Osteocyte (in vitro differentiated cells): ENCODE measurements at regions not wholly inside any gene's neighbourhood (a gene's known extent, or its start where the extent isn't known, plus 50 kb on each side); places are given as distances from the start of the nearest gene placed in this dataset.
"Not testable (repeated sequence)": the region's sequence is repeated elsewhere in the genome, so short reads cannot be mapped to it uniquely, and the experiment has no call there.

Source experiments
- DNase-seq: peaks from one replicate; pipeline ENCODE4 v3.0.0; 2021; ENCODE audit warnings: mixed read lengths; ENCODE audit not compliant: unreplicated experiment; ENCODE audit errors: extremely low spot score
- H3K27ac Mint-ChIP-seq: one replicate; pipeline ENCODE4 v1.8.0; 2021; ENCODE audit warnings: mild to moderate bottlenecking, mixed read lengths; ENCODE audit not compliant: unreplicated experiment
- H3K27me3 Mint-ChIP-seq: one replicate; pipeline ENCODE4 v1.8.0; 2021; ENCODE audit warnings: mixed read lengths; ENCODE audit not compliant: unreplicated experiment
- H3K36me3 Mint-ChIP-seq: one replicate; pipeline ENCODE4 v1.8.0; 2021; ENCODE audit warnings: mixed read lengths; ENCODE audit not compliant: unreplicated experiment
- H3K4me1 Mint-ChIP-seq: one replicate; pipeline ENCODE4 v1.8.0; 2021; ENCODE audit warnings: mixed read lengths; ENCODE audit not compliant: unreplicated experiment
- H3K4me3 Mint-ChIP-seq: one replicate; pipeline ENCODE4 v1.8.0; 2021; ENCODE audit warnings: mild to moderate bottlenecking, moderate library complexity, mixed read lengths; ENCODE audit not compliant: unreplicated experiment
- H3K9me3 Mint-ChIP-seq: one replicate; pipeline ENCODE4 v1.8.0; 2021; ENCODE audit warnings: mixed read lengths; ENCODE audit not compliant: unreplicated experiment
- TF ChIP-seq, protein P1 (sequence below): fragments of 200-600 bp; sonication (generic); IDR thresholded peaks from 2 replicates; pipeline ENCODE4 v1.5.0; 2021; ENCODE audit warnings: antibody characterized with exemption, mild to moderate bottlenecking, moderate library complexity

DNA sequence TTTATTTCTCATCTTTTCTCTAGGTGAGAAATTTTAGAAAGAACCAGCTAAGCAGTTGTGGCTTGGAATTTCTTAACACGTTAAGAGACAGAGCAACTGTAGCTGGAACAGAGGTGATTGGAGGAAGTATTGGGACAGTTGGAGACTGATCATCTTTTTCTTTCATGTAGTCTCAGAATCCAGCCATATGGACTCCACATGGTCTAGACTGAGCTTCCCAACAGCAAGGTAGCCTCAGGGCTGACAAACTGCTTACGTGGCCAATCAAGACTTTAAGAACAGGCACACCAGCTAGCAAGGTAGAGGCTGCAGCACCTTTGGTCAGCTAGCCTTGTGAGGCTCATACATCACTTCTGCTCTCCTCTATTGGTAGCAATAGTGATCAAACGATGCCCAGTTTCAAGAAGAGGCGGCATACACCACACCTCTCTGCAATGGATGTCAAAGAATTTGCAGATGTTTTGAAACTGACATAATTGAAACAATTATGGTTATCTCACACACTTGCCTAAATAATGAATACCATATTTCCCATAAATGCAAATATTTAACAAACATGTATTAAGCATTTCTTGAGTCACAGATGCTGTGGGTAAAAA, 590.5 kb upstream of the SLC35B3 start:
- Mint-ChIP-seq H3K36me3 (no peaks in the 10 kb centered on the region), H3K27me3 (peaks cover 2% of the 10 kb centered on the region), H3K9me3 (no peaks in the 10 kb centered on the region), H3K4me3 (no peak overlapping the region), H3K27ac (no peak overlapping the region), H3K4me1 (no peaks in the 10 kb centered on the region)
- TF ChIP-seq, protein P1, sequence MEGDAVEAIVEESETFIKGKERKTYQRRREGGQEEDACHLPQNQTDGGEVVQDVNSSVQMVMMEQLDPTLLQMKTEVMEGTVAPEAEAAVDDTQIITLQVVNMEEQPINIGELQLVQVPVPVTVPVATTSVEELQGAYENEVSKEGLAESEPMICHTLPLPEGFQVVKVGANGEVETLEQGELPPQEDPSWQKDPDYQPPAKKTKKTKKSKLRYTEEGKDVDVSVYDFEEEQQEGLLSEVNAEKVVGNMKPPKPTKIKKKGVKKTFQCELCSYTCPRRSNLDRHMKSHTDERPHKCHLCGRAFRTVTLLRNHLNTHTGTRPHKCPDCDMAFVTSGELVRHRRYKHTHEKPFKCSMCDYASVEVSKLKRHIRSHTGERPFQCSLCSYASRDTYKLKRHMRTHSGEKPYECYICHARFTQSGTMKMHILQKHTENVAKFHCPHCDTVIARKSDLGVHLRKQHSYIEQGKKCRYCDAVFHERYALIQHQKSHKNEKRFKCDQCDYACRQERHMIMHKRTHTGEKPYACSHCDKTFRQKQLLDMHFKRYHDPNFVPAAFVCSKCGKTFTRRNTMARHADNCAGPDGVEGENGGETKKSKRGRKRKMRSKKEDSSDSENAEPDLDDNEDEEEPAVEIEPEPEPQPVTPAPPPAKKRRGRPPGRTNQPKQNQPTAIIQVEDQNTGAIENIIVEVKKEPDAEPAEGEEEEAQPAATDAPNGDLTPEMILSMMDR, result no peak
- DNase-seq, result no peak

DNA sequence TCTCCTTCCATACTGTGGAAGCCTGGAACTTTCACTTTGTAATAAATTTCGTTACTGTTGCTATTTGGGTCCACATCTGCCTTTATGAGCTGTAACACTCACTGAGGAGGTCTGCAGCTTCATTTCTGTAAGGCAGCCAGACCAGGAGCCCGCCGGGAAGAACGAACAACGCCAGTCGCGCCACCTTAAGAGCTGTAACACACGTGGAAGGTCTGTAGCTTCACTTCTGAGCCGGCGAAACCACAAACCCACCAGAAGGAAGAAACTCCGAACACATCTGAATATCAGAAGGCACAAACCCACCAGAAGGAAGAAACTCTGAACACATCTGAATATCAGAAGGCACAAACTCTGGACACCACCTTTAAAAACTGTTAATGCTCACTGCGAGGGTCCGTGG, 589.9 kb upstream of the SLC35B3 start:
- no peak overlapping the region for H3K27ac Mint-ChIP-seq
- TF ChIP-seq, protein P1, result no peak
- no peak for DNase-seq
- H3K27me3 Mint-ChIP-seq, result peaks cover 2% of the 10 kb centered on the region
- no peaks in the 10 kb centered on the region for H3K4me1 Mint-ChIP-seq
- no peaks in the 10 kb centered on the region for H3K36me3 Mint-ChIP-seq
- no peaks in the 10 kb centered on the region for H3K9me3 Mint-ChIP-seq
- H3K4me3 Mint-ChIP-seq, result no peak overlapping the region

DNA sequence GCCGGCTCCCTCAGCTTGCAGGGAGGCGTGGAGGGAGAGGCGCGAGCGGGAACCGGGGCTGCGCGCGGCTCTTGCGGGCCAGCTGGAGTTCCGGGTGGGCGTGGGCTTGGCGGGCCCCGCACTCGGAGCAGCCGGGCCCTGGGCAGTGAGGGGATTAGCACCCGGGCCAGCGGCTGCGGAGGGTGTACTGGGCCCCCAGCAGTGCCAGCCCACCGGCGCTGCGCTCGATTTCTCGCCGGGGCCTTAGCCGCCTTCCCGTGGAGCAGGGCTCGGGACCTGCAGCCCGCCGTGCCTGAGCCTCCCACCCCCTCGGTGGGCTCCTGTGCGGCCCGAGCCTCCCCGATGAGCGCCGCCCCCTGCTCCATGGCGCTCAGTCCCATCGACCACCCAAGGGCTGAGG, 588.9 kb upstream of the SLC35B3 start:
- not testable (repeated sequence) for H3K36me3 Mint-ChIP-seq

DNA sequence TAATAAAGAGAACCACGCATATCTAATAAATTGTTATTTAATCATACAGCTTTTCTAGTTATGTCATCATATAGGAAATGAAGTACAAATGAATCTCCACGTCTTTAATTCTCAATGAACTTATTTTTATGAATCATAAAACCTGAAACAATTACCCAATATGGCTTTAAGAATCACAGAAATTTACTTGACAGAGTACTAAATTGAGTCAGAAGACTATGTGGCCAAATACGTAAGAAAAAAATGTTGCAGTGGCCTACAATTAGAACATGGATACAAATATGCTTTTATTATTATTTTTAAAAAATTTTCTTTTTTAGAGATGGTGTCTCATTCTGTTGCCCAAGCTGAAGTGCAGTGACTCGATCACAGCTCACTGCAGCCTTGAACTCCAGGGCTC, 584.7 kb upstream of the SLC35B3 start:
- Mint-ChIP-seq H3K36me3 (no peaks in the 10 kb centered on the region), H3K9me3 (no peaks in the 10 kb centered on the region), H3K4me3 (no peak overlapping the region), H3K4me1 (no peaks in the 10 kb centered on the region), H3K27ac (no peak overlapping the region), H3K27me3 (no peaks in the 10 kb centered on the region)
- TF ChIP-seq, protein P1, result no peak
- DNase-seq, result no peak

More for the DNA sequence above, 588.9 kb upstream of the SLC35B3 start:
- not testable (repeated sequence) for DNase-seq, H3K27me3 Mint-ChIP-seq, H3K27ac Mint-ChIP-seq, H3K9me3 Mint-ChIP-seq, H3K4me1 Mint-ChIP-seq, H3K4me3 Mint-ChIP-seq

DNA sequence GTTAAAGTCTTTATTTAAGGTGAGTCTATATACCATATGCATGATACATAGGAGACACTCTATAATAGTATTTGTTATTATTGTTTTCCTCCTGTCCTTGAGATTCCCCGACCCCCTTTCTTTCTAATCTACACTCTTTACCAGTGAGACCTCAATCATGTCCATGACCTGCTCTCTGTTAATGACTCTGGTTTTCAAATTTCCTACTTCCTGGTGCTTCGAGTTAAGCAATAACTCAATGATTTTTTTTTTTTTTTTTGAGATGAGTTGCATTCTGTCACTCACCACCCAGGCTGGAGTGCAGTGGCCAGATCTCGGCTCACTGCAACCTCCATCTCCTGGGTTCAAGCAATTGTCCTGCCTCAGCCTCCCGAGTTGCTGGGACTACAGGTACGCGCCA, 574.6 kb upstream of the SLC35B3 start:
- H3K9me3 Mint-ChIP-seq, result no peaks in the 10 kb centered on the region
- H3K27me3 Mint-ChIP-seq, result peaks cover 4% of the 10 kb centered on the region
- no peak overlapping the region for H3K27ac Mint-ChIP-seq
- no peaks in the 10 kb centered on the region for H3K4me1 Mint-ChIP-seq
- DNase-seq, result no peak
- TF ChIP-seq, protein P1, result no peak
- no peak overlapping the region for H3K4me3 Mint-ChIP-seq
- no peaks in the 10 kb centered on the region for H3K36me3 Mint-ChIP-seq

DNA sequence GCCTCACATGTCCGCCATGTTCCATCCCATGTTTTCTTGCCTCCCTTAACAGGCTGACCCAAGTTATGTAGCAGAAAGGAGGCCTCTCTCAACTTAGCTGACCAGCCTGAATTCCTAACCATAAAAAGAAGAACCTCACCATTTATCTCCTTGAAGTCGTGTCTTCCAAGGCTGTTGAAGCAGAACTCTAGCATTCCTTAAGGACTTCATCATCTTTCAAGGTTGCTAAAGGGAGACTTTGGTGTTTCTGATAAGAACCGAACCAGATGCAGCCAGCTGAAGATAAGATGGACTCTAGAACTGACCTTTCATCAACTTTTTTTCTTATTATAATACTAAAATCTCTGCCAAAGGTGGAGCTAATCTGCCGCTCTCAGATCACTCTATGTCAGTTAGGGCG, 571.7 kb upstream of the SLC35B3 start:
- TF ChIP-seq, protein P1, result no peak
- H3K36me3 Mint-ChIP-seq, result no peaks in the 10 kb centered on the region
- no peak for DNase-seq

More for the DNA sequence above, 571.7 kb upstream of the SLC35B3 start:
- Mint-ChIP-seq H3K27ac (no peak overlapping the region), H3K27me3 (peaks cover 9% of the 10 kb centered on the region), H3K4me1 (no peaks in the 10 kb centered on the region), H3K4me3 (no peak overlapping the region), H3K9me3 (no peaks in the 10 kb centered on the region)
